GM21528 (cell line): ENCODE measurements at regions not wholly inside any gene's neighbourhood (a gene's known extent, or its start where the extent isn't known, plus 50 kb on each side); places are given as distances from the start of the nearest gene placed in this dataset.
"Not testable (repeated sequence)": the region's sequence is repeated elsewhere in the genome, so short reads cannot be mapped to it uniquely, and the experiment has no call there.

Experiments used
- ATAC-seq: cut with Tn5 transposase; IDR thresholded peaks from one replicate; pipeline ENCODE4 v1.9.1; 2021; ENCODE audit warnings: mild to moderate bottlenecking, moderate library complexity; ENCODE audit not compliant: unreplicated experiment, low FRiP score

DNA sequence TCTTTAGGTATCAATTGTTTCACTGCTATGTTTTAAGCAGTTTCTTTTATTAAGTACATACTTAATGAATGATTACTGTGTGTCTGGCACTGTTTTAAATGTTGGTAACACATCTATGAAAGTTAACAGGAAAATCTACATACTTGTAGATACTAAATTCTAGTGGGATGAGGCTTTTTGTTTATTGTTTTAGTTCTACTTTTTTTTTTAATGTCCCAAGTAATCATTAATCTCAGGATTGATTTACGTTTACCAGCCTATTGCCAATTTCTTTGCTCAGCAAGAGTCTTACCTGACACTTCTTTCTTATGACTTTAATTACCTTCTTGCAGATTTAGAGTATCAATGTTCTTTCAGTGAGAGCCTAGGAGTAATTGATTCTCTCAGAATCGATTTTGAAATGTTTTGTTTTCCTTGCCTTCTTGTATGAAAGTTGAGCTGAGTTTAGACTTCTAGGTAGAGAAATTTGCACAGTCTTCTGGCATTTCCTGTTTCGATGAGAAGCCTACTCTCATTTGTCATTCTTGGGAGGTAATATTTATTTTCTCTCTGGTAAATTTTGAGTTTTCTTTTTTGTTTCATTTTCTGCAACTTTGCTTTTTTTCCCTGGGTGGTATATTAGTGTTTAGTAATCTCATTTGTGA is 235.2 kb upstream of the ANKRD50 start:
- ATAC-seq = no peak

DNA sequence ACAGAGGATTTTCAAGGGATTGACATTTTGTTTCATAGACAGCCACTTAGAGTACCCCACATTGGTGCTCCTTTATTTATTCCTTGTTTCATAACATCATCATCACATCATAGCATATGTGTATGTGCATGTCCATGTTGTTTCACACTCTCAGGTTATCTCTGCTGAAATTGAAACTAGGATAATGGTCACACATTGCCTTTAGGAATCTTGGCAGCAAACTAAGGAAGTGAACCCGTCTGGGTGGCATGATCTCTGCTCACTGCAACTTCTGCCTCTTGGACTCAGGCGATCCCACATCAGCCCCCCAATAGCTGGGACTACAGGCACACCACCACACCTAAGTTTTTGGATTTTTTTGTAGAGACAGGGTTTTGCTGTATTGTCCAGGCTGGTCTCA is 234.2 kb upstream of the ANKRD50 start:
- ATAC-seq = no peak

DNA sequence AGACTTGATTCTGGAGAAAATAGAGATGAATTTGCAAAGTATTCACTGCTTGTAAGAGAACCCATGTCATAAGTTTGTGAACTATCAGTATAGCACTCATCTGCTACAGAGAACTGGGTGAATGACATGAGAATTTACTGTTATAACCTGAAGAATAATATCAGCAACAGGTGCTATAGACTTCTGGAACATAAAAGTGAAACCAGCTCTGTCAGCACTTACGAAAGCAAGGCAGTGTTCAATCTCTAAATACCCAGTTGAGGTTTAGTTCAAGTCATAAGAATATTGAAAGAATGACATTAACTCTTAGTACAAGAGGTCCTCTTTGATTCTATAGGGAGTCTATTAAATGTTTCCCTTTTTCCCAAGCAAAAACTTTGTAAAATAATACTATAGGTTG is 232.9 kb upstream of the ANKRD50 start:
- no peak for ATAC-seq

DNA sequence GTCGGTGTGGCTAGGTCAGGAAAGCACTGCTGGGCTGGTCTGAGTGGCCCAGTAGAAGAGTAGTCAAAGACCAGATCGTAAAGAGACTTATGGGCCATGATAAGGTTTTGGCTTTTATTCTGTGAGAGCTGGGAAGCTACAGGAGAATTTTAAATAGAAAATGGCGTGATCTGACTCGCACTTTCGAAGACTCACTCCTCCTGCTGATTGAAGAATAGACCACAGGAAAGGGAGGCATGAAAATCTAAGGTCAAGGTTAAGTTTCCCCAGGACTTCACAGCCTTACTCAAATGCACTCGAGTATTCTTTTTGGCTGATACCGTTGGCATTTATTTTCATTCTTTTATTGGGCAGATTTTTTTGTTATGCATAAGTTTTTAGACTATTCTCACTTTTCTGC is 231.4 kb upstream of the ANKRD50 start:
- ATAC-seq = no peak

DNA sequence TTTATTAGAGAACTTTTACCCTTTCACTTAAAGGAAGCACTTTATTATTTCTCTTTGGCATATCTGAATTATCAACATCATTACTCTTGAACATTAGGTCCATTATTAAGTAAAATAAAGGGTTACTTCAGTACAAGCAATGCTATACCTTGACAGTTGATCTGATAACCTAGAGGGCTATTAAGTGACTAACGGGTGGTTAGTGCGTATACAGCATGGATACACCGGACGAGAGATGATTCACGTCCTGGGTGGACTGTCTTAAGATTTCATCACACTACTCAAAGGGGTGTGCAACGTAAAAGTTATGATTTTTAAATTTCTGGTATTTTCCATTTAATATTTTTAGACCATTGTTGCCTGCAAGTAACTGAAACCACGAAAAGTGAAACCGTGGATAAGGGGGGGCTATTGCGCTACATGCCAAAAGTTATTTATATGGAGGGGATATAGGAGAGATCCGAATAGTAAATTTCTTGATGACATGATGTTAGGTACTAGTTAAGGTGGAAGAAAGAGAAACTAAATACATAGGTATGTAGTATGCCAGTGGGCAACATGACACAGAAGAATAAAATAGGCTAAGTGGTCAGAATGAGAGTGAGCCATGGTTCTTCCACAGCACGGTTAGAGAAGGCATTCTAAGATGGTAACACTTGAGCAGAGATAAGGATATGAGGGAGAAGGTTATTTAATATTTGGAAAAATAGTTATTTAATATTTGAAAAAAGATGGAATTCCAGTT is 230.8 kb upstream of the ANKRD50 start:
- no peak for ATAC-seq

DNA sequence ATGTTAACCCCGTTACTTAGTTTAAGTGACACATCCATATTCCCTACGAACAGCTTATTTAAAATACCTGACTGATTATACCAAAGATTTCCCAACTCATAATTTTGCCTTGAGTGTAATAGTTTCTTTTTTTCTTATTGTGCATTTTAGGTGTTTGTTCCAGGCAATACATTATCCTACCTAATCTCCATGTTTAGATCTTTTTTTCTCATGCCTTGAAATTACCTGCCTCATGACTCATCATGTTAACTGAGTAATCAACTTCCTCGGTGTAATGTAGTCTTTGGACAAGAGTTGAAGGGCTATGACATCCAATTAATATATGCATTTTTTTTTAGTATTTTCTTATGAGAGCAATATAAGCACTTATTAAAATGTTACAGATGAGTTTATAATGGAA is 228.7 kb upstream of the ANKRD50 start:
- ATAC-seq = no peak

DNA sequence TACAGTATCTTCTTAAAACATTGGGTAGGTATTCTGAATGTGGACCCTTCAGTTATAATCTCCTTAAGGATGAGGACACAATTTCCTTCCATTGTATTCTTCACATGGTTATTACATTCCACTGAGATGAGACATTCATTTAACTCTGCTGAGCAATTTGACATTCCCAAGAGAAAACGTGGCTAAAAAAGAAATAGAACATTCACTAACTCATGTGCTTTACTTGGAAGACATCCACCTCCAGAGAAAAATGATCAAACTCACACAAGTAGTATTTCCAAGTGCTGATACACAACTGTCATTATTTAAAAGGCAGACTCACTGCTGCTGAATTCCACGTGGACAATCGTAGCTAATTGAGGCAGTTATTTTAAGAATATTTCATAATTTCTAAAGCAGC is 227.9 kb upstream of the ANKRD50 start:
- no peak for ATAC-seq

DNA sequence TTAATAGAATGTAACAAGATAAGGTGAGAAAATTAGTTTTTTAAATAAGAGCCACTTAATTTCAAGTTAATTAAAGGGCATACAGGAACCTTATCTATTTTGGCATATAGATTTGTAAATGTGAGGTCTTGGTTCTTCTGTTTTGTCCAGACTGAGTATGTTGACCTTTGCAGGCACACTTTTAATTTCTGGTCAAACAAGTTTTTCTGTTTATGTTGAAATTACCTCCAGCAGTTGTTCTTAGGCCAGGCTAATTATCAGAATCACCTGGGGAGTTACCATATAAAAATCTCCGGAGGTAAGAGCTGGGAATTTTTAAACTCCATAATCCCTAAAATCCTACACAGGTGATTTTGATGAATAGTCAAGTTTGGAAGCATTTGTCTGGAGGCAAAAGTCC is 227.4 kb upstream of the ANKRD50 start:
- no peak for ATAC-seq

DNA sequence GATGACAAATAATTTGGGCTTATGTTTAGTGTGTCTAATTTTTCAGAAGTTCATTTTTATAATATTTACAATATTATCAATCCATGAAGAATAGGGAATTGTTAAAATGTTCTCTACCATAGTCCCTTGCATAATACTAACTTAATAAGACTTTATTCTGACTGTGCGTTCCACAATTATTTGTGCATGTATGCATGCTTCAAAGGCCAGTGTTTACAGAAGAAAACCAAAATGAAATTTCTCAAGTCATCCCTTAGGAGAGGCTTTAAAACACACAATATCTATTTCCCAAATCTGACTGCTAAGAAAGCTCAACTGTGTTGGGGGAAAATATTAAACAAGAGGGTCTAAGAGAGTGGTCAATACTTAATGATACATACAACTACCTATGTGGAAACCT is 226.3 kb upstream of the ANKRD50 start:
- ATAC-seq = no peak

DNA sequence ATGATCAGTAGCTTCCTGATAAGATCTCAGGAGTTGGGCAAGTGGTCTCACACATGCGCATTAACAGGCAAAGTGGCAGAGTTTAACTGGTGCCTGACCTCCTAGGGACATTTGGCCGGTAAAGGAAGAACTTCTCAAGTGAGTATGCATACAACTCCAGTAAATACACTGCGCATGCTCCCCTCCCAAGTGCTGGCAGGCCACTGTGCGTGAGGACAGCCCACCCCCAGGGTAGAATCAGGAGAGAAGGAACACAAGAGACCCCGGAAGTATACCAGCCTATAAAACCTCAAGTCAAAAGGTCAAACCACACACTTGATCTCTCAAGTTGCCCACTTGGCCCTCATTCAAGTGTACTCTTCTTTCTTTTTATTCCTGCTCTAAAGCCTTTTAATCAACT is 225.5 kb upstream of the ANKRD50 start:
- ATAC-seq = no peak

DNA sequence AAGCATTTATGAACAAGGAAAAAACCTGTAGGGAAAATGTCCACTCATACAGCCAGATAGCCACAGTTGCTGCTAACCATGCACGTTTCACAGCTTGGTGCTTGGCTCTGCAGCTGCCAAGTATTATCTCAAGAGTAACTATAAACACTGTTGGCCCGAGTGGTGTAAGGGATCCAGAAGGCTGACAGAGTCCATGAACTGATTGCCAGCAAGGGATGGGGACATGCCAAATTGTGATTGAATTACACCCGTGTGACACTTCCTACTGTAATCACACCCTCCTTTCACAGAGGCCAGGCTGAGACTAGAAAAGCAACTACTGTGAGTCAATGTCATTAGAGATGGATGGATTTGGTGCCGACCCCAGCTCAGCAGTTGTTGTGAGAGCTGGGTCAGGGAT is 223.9 kb upstream of the ANKRD50 start:
- no peak for ATAC-seq

DNA sequence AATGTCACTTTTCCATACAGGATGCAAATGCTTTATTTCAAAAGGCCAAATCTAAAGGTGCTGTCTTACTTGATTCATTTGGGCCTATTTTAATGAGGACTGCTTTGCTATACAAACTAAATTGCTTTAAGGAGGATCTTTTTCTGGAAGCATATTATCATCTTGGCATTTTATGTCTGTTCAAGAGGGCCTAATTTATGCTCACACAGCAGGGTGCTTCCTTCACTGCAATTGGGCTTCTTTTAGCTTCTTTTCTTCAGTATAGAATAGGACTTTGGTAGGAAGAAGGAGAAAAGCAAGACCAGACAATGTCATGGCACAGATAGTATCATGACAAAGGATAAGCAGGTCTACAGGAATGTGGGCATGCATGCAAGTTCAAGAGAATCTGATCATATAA is 222.4 kb upstream of the ANKRD50 start:
- no peak for ATAC-seq

DNA sequence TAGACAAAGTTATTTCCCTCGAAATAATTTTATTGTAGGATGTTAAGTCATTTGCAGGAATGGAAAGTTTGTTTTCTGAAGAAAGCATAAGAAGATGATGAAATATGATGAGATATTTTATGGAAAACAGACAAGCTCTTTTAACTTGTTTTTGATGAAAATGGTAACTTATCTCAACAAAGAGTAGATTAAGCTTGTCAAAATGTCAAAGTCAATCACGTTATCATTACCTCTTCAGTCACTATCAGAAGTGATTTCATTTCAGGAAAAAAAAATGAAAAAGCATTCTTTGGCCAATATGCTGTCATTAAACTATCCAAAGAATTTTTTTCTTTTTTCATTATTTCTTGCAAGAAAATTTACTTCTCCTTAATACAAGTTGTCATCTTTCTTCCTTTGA is 221.0 kb upstream of the ANKRD50 start:
- ATAC-seq = no peak

DNA sequence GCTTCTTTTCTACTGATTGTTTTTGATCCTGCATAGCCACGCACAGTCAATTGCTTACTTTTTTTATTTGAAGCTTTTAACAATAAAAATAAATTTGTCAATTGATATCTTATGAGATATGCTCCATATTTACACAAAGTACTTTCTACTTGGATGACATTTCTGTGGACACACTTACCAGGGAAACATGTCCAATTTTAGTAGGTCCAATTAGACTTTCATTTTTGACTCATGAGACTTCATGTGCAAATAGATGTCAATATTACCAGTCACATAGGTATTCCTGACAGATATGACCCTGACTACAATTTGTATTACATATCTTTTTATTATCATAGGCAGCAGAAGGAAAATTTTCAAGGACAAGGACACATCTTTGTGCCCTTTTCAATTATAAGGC is 219.9 kb upstream of the ANKRD50 start:
- ATAC-seq = no peak

DNA sequence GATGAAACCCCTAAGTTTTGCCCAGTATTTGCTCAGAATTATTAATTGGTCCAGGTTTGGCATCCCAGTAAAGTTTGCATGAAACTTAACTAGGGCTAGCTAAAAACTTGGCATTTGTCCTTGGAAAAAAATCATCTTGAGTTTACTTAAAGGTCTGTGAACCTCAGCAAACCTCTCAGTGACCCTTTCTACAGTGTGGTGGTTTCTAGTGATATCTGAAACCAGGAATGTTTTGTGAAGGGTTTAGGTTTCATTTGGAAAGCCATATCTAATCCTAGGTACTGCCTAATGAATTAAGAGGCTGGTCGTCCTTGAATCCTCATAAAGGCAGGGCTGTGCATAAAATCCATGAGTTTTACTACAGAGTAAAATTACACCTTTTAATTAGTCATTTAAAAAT is 218.5 kb upstream of the ANKRD50 start:
- ATAC-seq = no peak

DNA sequence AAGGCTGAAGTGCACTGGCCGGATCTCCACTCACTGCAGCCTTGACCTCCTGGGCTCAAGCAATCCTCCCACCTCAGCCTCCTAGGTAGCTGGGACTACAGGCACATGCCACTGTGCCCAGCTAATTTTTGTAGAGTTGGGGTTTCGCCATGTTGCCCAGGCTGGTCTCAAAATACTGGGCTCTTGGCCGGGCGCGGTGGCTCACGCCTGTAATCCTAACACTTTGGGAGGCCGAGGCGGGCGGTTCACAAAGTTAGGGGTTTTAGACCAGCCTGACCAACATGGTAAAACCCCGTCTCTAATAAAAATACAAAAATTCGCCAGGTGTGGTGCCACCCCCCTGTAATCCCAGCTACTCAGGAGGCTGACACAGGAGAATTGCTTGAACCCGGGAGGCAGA is 210.2 kb upstream of the ANKRD50 start:
- not testable (repeated sequence) for ATAC-seq

DNA sequence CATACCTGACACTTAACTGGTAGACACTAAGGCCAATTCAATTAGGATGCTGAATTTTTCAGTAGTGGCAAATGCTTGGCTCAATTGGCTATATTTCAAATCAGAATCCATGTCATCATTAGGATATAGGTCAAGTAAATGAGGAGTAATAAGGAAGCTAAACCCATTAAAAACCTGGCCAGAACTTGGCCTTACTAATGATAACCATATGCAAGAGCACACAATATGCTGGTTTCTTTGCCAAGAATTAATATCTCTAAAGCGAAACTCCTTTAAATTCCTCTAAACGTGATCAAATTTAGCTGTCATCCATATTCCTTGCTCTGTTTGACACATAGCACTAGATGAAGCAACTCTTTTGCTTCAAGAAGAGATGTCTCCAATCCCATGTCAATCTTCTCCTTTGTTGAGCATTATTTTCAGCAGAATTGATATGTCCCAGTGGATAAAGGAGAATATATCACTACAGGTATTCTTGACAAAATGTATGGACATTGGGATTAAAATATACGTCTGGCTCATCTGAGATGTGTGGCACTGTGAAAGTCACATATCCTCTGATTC is 206.1 kb upstream of the ANKRD50 start:
- no peak for ATAC-seq

DNA sequence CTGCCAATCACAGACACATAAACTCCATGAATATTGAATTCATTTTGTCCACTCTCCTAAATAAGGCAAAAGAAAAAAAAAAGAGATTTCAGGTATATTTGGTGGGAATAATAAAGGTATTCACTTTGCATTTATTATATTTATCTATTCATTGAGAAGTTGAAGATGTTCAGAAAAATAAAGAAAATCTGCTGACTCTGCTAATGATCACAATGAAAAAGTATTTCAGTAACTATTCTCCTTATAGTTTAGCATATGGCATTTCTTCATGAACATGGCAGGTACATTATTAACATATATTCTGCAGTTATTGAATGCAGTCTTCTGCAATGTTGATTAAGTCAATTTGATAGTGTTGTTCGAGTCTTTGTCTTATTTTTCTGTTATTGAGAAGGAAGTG is 202.5 kb upstream of the ANKRD50 start:
- ATAC-seq = no peak

DNA sequence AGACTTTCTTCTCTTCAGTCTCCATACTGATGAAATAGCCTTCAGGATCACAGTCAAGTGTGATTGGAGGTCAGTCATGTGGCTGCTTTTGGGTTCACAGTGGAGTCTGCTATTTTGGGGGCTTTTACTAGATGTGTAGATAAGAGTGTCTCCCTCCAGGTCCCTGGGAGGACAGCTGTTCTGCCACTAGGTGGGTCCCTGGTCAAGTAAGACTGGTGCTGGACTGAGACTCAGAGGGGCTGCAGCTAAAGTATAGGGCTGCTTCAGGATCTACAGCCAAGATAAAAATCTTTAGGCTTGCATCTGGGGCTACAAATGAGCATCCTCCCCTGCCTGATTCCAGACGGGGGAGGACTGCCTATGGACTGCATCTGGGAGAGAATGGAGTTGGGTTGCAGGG is 200.7 kb upstream of the ANKRD50 start:
- no peak for ATAC-seq

DNA sequence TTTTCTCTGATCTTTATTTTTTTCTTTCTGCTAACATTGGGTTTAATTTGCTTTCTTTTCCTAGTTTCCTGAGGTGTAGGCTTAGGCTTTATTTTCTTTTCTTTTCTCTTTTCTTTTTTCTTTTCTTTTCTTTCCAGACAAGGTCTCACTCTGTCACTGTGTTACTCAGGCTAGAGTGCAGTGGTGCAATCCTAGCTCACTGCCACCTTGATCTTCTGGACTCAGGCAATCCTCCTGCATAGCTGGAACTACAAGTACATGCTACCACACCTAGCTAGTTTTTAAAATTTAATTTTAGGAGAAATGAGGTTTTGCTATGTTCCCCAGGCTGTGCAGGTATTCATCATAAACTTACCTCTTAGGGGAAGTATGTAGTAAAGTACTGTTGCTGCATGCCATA is 197.8 kb upstream of the ANKRD50 start:
- ATAC-seq = no peak

DNA sequence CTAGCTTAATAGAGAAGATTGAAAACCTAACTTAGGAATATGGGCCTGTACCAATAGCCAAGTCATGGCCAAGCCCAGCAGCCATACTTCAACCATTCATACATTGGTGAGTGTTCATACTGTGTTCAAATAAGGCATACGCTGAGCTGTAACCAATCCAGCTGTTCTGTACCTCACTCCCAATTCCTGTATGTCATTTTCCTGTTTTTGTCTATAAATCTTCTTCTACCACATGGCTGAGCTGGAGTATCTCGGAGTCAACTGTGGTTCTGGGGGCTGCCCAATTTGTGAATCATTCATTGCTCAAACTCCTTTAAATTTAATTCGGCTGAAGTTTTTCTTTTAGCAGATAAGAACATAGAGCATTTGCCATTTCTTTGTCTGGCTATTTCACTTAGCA is 195.3 kb upstream of the ANKRD50 start:
- no peak for ATAC-seq

DNA sequence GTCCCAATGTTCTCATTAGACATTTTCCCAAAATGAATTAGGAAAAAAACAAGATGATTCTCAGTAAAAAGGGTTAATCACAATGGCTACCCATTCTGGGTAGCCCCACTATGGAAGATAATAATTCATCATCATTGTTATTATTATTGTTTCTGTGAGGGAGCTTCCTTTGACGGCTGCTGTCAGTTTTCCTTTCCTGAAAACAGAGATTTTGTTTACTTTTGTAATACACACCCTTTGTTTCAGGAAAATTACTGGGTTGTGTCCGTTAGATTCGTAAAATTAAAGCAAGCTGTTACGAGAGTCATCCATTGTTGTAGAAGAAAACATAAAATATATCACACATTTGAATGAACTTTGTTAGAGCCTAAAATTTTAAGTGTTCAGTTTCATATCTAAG is 192.9 kb upstream of the ANKRD50 start:
- no peak for ATAC-seq
